Parathyroid adenoma (tissue), 2 donors: ENCODE measurements at regions not wholly inside any gene's neighbourhood (a gene's known extent, or its start where the extent isn't known, plus 50 kb on each side); places are given as distances from the start of the nearest gene placed in this dataset.

Source experiments
- H2AFZ ChIP-seq: fragments of 300-600 bp; sonication (generic); one replicate; pipeline ENCODE4 v1.7.0; 2017; ENCODE audit warnings: antibody characterized with exemption, mild to moderate bottlenecking
- H3K27ac ChIP-seq: fragments of 300-600 bp; sonication (generic); one replicate; pipeline ENCODE4 v1.7.0; 2017
- H3K27me3 ChIP-seq: fragments of 300-600 bp; sonication (generic); one replicate; pipeline ENCODE4 v1.7.0; 2017; ENCODE audit warnings: low read length; ENCODE audit not compliant: control insufficient read depth, insufficient read depth
- H3K36me3 ChIP-seq: fragments of 300-600 bp; sonication (generic); one replicate; pipeline ENCODE4 v1.7.0; 2017; ENCODE audit warnings: low read length; ENCODE audit not compliant: control insufficient read depth, insufficient read depth
- H3K4me1 ChIP-seq: fragments of 300-600 bp; sonication (generic); one replicate; pipeline ENCODE4 v1.7.0; 2017; ENCODE audit warnings: control low read depth
- H3K4me2 ChIP-seq: fragments of 300-600 bp; sonication (generic); one replicate; pipeline ENCODE4 v1.7.0; 2017; ENCODE audit warnings: low read length
- H3K4me3 ChIP-seq: fragments of 300-600 bp; sonication (generic); one replicate; pipeline ENCODE4 v1.7.0; 2017; ENCODE audit warnings: low read depth, low read length
- H3K79me2 ChIP-seq: fragments of 300-600 bp; sonication (generic); one replicate; pipeline ENCODE4 v1.7.0; 2017; ENCODE audit warnings: control low read depth
- H3K9ac ChIP-seq: fragments of 300-600 bp; sonication (generic); one replicate; pipeline ENCODE4 v1.7.0; 2017; ENCODE audit warnings: mild to moderate bottlenecking
- H3K9me3 ChIP-seq: fragments of 300-600 bp; sonication (generic); one replicate; pipeline ENCODE4 v1.7.0; 2017; ENCODE audit warnings: low read length; ENCODE audit not compliant: control insufficient read depth
- TF ChIP-seq, protein P1 (sequence below): fragments of 300-600 bp; sonication (generic); IDR thresholded peaks from one replicate; pipeline ENCODE4 v1.7.0; 2017; ENCODE audit warnings: antibody characterized with exemption, mild to moderate bottlenecking
- donor health status: primary hyperparathyroidism.

GRCh38 chr5:57828221-57828620 lies 345.6 kb upstream of the ACTBL2 start:
- Histone ChIP-seq H3K9ac (no peak overlapping the region), H3K4me2 (no peak overlapping the region), H2AFZ (no peak overlapping the region), H3K27me3 (no peaks in the 10 kb centered on the region), H3K27ac (no peak overlapping the region), H3K36me3 (no peaks in the 10 kb centered on the region), H3K4me1 (no peaks in the 10 kb centered on the region), H3K9me3 (no peaks in the 10 kb centered on the region), H3K4me3 (no peak overlapping the region), H3K79me2 (no peaks in the 10 kb centered on the region)
- TF ChIP-seq, protein P1, sequence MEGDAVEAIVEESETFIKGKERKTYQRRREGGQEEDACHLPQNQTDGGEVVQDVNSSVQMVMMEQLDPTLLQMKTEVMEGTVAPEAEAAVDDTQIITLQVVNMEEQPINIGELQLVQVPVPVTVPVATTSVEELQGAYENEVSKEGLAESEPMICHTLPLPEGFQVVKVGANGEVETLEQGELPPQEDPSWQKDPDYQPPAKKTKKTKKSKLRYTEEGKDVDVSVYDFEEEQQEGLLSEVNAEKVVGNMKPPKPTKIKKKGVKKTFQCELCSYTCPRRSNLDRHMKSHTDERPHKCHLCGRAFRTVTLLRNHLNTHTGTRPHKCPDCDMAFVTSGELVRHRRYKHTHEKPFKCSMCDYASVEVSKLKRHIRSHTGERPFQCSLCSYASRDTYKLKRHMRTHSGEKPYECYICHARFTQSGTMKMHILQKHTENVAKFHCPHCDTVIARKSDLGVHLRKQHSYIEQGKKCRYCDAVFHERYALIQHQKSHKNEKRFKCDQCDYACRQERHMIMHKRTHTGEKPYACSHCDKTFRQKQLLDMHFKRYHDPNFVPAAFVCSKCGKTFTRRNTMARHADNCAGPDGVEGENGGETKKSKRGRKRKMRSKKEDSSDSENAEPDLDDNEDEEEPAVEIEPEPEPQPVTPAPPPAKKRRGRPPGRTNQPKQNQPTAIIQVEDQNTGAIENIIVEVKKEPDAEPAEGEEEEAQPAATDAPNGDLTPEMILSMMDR, result no peak

GRCh38 chr5:57825031-57825686 lies 342.5 kb upstream of the ACTBL2 start:
- H3K9me3 ChIP-seq, result no peaks in the 10 kb centered on the region
- no peak overlapping the region for H2AFZ ChIP-seq

GRCh38 chr5:57824623-57825022 lies 342.0 kb upstream of the ACTBL2 start:
- Histone ChIP-seq H3K36me3 (no peaks in the 10 kb centered on the region), H2AFZ (no peak overlapping the region), H3K79me2 (no peaks in the 10 kb centered on the region), H3K4me3 (no peak overlapping the region), H3K4me2 (no peak overlapping the region), H3K27ac (no peak overlapping the region), H3K9ac (no peak overlapping the region), H3K4me1 (no peaks in the 10 kb centered on the region), H3K9me3 (no peaks in the 10 kb centered on the region), H3K27me3 (no peaks in the 10 kb centered on the region)
- TF ChIP-seq, protein P1, result no peak

More at GRCh38 chr5:57825031-57825686, 342.5 kb upstream of the ACTBL2 start:
- Histone ChIP-seq H3K4me2 (no peak overlapping the region), H3K36me3 (no peaks in the 10 kb centered on the region), H3K27ac (no peak overlapping the region), H3K27me3 (no peaks in the 10 kb centered on the region), H3K4me3 (no peak overlapping the region), H3K79me2 (no peaks in the 10 kb centered on the region), H3K4me1 (no peaks in the 10 kb centered on the region), H3K9ac (no peak overlapping the region)
- TF ChIP-seq, protein P1, result no peak

GRCh38 chr5:57824047-57824446 lies 341.4 kb upstream of the ACTBL2 start:
- Histone ChIP-seq H3K4me2 (no peak overlapping the region), H3K9me3 (no peaks in the 10 kb centered on the region), H2AFZ (no peak overlapping the region), H3K36me3 (no peaks in the 10 kb centered on the region), H3K4me3 (no peak overlapping the region), H3K27ac (no peak overlapping the region), H3K79me2 (no peaks in the 10 kb centered on the region), H3K9ac (no peak overlapping the region), H3K4me1 (no peaks in the 10 kb centered on the region), H3K27me3 (no peaks in the 10 kb centered on the region)
- TF ChIP-seq, protein P1, result no peak

DNA sequence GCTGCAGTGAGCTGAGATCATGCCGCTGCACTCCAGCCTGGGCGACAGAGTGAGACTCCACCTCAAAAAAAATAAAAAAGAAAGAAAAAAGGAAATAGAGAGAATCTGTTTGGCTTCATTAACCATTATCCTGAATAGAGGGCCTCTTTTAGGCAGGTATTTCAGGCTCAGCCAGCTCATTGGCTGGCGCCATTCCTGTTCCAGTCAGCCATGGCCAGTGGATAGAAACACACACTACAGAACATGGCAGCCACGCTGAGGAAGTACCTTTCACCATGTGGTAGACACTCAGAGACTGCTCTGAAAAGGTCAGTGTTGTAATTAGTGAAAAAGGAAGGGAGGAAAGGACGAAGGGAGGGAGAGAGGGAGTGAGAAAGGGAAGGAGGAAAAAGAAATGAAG lies 340.0 kb upstream of the ACTBL2 start:
- Histone ChIP-seq H3K36me3 (no peaks in the 10 kb centered on the region), H3K27me3 (no peaks in the 10 kb centered on the region), H2AFZ (no peak overlapping the region), H3K4me3 (no peak overlapping the region), H3K9me3 (no peaks in the 10 kb centered on the region), H3K4me2 (no peak overlapping the region), H3K9ac (no peak overlapping the region), H3K79me2 (no peaks in the 10 kb centered on the region), H3K27ac (no peak overlapping the region), H3K4me1 (no peaks in the 10 kb centered on the region)
- TF ChIP-seq, protein P1, result no peak
